Choroid plexus epithelial cell (primary cell): ENCODE measurements at regions not wholly inside any gene's neighbourhood (a gene's known extent, or its start where the extent isn't known, plus 50 kb on each side); places are given as distances from the start of the nearest gene placed in this dataset.

Source experiments
- DNase-seq: peaks from one replicate; pipeline ENCODE4 v3.0.0-alpha.2; 2010; ENCODE audit warnings: low read depth
- H3K4me3 ChIP-seq: 2 replicates; pipeline ENCODE4 v1.5.1; 2011; ENCODE audit warnings: low read depth, mild to moderate bottlenecking, control low read depth, low read length, moderate library complexity
- CTCF ChIP-seq: conservative IDR thresholded peaks from 2 replicates; pipeline ENCODE4 v1.5.1; 2011; ENCODE audit warnings: low read depth, mild to moderate bottlenecking, control low read depth, inconsistent platforms, low read length, moderate library complexity

- no peak for DNase-seq
- TF ChIP-seq CTCF: no peak
- no peak overlapping the region for H3K4me3 ChIP-seq
Observed at GRCh38 chr11:119920666-119921387, 191.8 kb upstream of the NECTIN1 start.

GRCh38 chr11:119919656-119920055 is 190.7 kb upstream of the NECTIN1 start:
- no peak for TF ChIP-seq CTCF
- DNase-seq: no peak
- H3K4me3 ChIP-seq: no peak overlapping the region

GRCh38 chr11:119918347-119918746 is 189.3 kb upstream of the NECTIN1 start:
- H3K4me3 ChIP-seq: no peak overlapping the region
- no peak for TF ChIP-seq CTCF
- no peak for DNase-seq

GRCh38 chr11:119916568-119916967 is 187.6 kb upstream of the NECTIN1 start:
- no peak for DNase-seq
- no peak for TF ChIP-seq CTCF
- no peak overlapping the region for H3K4me3 ChIP-seq

- H3K4me3 ChIP-seq: no peak overlapping the region
- no peak for DNase-seq
- no peak for TF ChIP-seq CTCF
Observed at GRCh38 chr11:119912229-119912628, 183.2 kb upstream of the NECTIN1 start.

- no peak for DNase-seq
- no peak for TF ChIP-seq CTCF
- H3K4me3 ChIP-seq: no peak overlapping the region
Observed at GRCh38 chr11:119910650-119911049, 181.7 kb upstream of the NECTIN1 start.

GRCh38 chr11:119910051-119910450 is 181.1 kb upstream of the NECTIN1 start:
- no peak overlapping the region for H3K4me3 ChIP-seq
- no peak for TF ChIP-seq CTCF
- no peak for DNase-seq
